ENCODE measurements at regions not wholly inside any gene's neighbourhood (a gene's known extent, or its start where the extent isn't known, plus 50 kb on each side); places are given as distances from the start of the nearest gene placed in this dataset.

GRCh38 chr1:82932207-82932606 lies 1066.7 kb downstream of the TTLL7 start:
- TF ChIP-seq YY1 (IDR thresholded peaks at IDR 0.05; ENCODE audit: low read depth), result no peak

GRCh38 chr1:82931006-82931405 lies 1067.9 kb downstream of the TTLL7 start:
- no peak for TF ChIP-seq CREB1 (IDR thresholded peaks at IDR 0.05; ENCODE audit: low read depth)
- TF ChIP-seq REST (IDR thresholded peaks at IDR 0.05; ENCODE audit: low read depth), result no peak
- TF ChIP-seq NFIC (IDR thresholded peaks at IDR 0.05), result no peak

GRCh38 chr1:82927753-82928152 lies 1071.2 kb downstream of the TTLL7 start:
- TF ChIP-seq EGR1 (IDR thresholded peaks at IDR 0.05) (no peak), CEBPB (IDR thresholded peaks at IDR 0.05) (no peak), ZBTB7A (IDR thresholded peaks at IDR 0.05; ENCODE audit: low read depth) (no peak), MAX (IDR thresholded peaks at IDR 0.05) (no peak), RAD21 (IDR thresholded peaks at IDR 0.05; ENCODE audit: low read depth) (no peak), TCF12 (IDR thresholded peaks at IDR 0.05; ENCODE audit: low read depth) (no peak), REST (IDR thresholded peaks at IDR 0.05; ENCODE audit: low read depth) (no peak), CREB1 (IDR thresholded peaks at IDR 0.05; ENCODE audit: low read depth) (no peak), FOXM1 (IDR thresholded peaks at IDR 0.05; ENCODE audit: borderline replicate concordance, low read depth) (no peak), TEAD4 (IDR thresholded peaks at IDR 0.05) (no peak), EP300 (IDR thresholded peaks at IDR 0.05; ENCODE audit: borderline replicate concordance) (no peak), TAF1 (IDR thresholded peaks at IDR 0.05; ENCODE audit: low read depth) (no peak), NFIC (IDR thresholded peaks at IDR 0.05) (no peak), YY1 (IDR thresholded peaks at IDR 0.05; ENCODE audit: low read depth) (no peak), USF1 (IDR thresholded peaks at IDR 0.05) (no peak)

- TF ChIP-seq USF1 (IDR thresholded peaks at IDR 0.05), result no peak
- TF ChIP-seq NFIC (IDR thresholded peaks at IDR 0.05), result no peak
- TF ChIP-seq EP300 (IDR thresholded peaks at IDR 0.05; ENCODE audit: borderline replicate concordance), result no peak
- no peak for TF ChIP-seq YY1 (IDR thresholded peaks at IDR 0.05; ENCODE audit: low read depth)
- no peak for TF ChIP-seq RAD21 (IDR thresholded peaks at IDR 0.05; ENCODE audit: low read depth)
- no peak for TF ChIP-seq CEBPB (IDR thresholded peaks at IDR 0.05)
- TF ChIP-seq REST (IDR thresholded peaks at IDR 0.05; ENCODE audit: low read depth), result no peak
- TF ChIP-seq TEAD4 (IDR thresholded peaks at IDR 0.05), result no peak
- TF ChIP-seq MAX (IDR thresholded peaks at IDR 0.05), result no peak
- no peak for TF ChIP-seq FOXM1 (IDR thresholded peaks at IDR 0.05; ENCODE audit: borderline replicate concordance, low read depth)
Measured at GRCh38 chr1:82924666-82925065, 1074.3 kb downstream of the TTLL7 start.

- TF ChIP-seq TCF12 (IDR thresholded peaks at IDR 0.05; ENCODE audit: low read depth), result no peak
- no peak for TF ChIP-seq TEAD4 (IDR thresholded peaks at IDR 0.05)
- no peak for TF ChIP-seq CEBPB (IDR thresholded peaks at IDR 0.05)
- TF ChIP-seq CREB1 (IDR thresholded peaks at IDR 0.05; ENCODE audit: low read depth), result no peak
- TF ChIP-seq REST (IDR thresholded peaks at IDR 0.05; ENCODE audit: low read depth), result no peak
- TF ChIP-seq MAX (IDR thresholded peaks at IDR 0.05), result no peak
- no peak for TF ChIP-seq EGR1 (IDR thresholded peaks at IDR 0.05)
- TF ChIP-seq NFIC (IDR thresholded peaks at IDR 0.05), result no peak
- TF ChIP-seq ZBTB7A (IDR thresholded peaks at IDR 0.05; ENCODE audit: low read depth), result no peak
Measured at GRCh38 chr1:82923931-82924330, 1075.0 kb downstream of the TTLL7 start.

All from Ishikawa (cell line).